ENCODE measurements at regions not wholly inside any gene's neighbourhood (a gene's known extent, or its start where the extent isn't known, plus 50 kb on each side); places are given as distances from the start of the nearest gene placed in this dataset.

GRCh38 chr6:44678252-44678935, 290.9 kb downstream of the CDC5L start:
- DNase-seq (ENCODE audit: low spot score) = no peak

GRCh38 chr6:44679438-44680201, 292.1 kb downstream of the CDC5L start:
- no peak for DNase-seq (ENCODE audit: low spot score)

- DNase-seq (ENCODE audit: low spot score) = no peak
Measured at GRCh38 chr6:44680202-44680720, 292.8 kb downstream of the CDC5L start.

- DNase-seq (ENCODE audit: low spot score) = no peak
Measured at GRCh38 chr6:44681761-44682160, 294.3 kb downstream of the CDC5L start.

GRCh38 chr6:44682280-44682679, 294.8 kb downstream of the CDC5L start:
- no peak for DNase-seq (ENCODE audit: low spot score)

- DNase-seq (ENCODE audit: low spot score) = no peak
Measured at GRCh38 chr6:44682987-44683779, 295.7 kb downstream of the CDC5L start.

- no peak for DNase-seq (ENCODE audit: low spot score)
Measured at GRCh38 chr6:44685213-44685612, 297.7 kb downstream of the CDC5L start.

- DNase-seq (ENCODE audit: low spot score) = no peak
Measured at GRCh38 chr6:44696099-44696498, 308.6 kb downstream of the CDC5L start.

GRCh38 chr6:44696686-44697085, 309.2 kb downstream of the CDC5L start:
- no peak for DNase-seq (ENCODE audit: low spot score)

GRCh38 chr6:44697327-44697726, 309.8 kb downstream of the CDC5L start:
- no peak for DNase-seq (ENCODE audit: low spot score)

GRCh38 chr6:44698602-44699001, 311.1 kb downstream of the CDC5L start:
- no peak for DNase-seq (ENCODE audit: low spot score)

GRCh38 chr6:44699082-44699481, 311.6 kb downstream of the CDC5L start:
- peak; percentile 25 for DNase-seq (ENCODE audit: low spot score)

- DNase-seq (ENCODE audit: low spot score) = no peak
Measured at GRCh38 chr6:44699851-44700250, 312.3 kb downstream of the CDC5L start.

- no peak for DNase-seq (ENCODE audit: low spot score)
Measured at GRCh38 chr6:44700422-44700821, 312.9 kb downstream of the CDC5L start.

GRCh38 chr6:44701038-44701636, 313.6 kb downstream of the CDC5L start:
- no peak for DNase-seq (ENCODE audit: low spot score)

- DNase-seq (ENCODE audit: low spot score) = no peak
Measured at GRCh38 chr6:44701637-44702101, 314.2 kb downstream of the CDC5L start.

GRCh38 chr6:44702292-44702691, 314.8 kb downstream of the CDC5L start:
- DNase-seq (ENCODE audit: low spot score) = no peak

- DNase-seq (ENCODE audit: low spot score) = no peak
Measured at GRCh38 chr6:44704240-44705150, 317.0 kb downstream of the CDC5L start.

GRCh38 chr6:44705596-44705995, 318.1 kb downstream of the CDC5L start:
- DNase-seq (ENCODE audit: low spot score) = no peak

GRCh38 chr6:44706011-44706410, 318.5 kb downstream of the CDC5L start:
- DNase-seq (ENCODE audit: low spot score) = no peak

GRCh38 chr6:44708208-44708607, 320.7 kb downstream of the CDC5L start:
- DNase-seq (ENCODE audit: low spot score) = no peak
